COR-L47 (cell line): ENCODE measurements at regions not wholly inside any gene's neighbourhood (a gene's known extent, or its start where the extent isn't known, plus 50 kb on each side); places are given as distances from the start of the nearest gene placed in this dataset.
"Not testable (repeated sequence)": the region's sequence is repeated elsewhere in the genome, so short reads cannot be mapped to it uniquely, and the experiment has no call there.

Source experiments
- DNase-seq: peaks from one replicate; lab custom pipeline; 2025; lab: John Stamatoyannopoulos, UW

DNA sequence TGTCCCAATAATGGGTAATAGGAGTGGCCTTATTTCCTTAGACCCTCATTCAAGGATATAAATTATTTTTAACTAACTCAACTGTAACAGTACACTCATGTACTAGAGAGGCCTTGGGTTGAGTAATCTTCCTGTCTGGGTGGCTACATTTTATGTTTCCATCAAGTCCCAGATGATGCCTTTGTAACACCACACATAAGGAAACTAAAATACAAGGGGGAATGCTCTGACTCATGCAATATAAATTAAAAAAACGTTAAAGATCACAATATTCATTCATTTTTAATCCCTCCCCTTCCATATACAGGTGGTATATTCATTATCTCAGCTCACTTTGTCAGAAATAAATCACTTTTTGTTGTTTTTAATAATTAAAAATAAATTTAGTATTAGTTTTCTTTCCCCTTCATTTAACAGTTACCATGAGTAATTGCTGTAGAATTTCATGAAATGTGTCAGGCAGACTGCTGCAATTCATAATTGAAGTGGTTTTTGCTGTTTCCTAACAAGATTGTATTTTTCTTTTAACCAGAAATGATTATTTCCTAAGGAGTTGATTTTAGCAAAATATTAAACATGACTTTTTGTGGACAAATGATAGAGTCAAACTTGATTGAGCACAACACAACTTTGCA, 1403.6 kb downstream of the SUCLG1 start:
- no peak for DNase-seq

DNA sequence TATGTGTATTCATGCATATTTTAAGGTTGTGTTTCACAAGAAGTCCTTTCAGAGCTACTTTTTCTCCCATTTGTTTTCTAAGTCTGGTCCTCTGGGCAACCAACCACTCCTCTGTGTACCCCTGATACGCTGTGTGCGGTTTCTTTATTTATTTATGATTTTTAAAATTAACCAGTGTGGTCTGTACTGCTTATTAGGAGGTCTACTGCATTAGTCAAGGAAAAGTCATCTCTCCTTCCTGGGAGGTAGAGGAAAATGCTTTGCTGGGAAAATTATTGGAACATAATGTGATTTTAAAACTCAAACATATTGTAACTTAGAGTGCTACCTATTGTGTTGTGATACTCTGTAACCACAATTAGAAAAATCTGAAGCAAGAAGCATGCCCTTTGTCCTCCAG, 1404.3 kb downstream of the SUCLG1 start:
- no peak for DNase-seq

DNA sequence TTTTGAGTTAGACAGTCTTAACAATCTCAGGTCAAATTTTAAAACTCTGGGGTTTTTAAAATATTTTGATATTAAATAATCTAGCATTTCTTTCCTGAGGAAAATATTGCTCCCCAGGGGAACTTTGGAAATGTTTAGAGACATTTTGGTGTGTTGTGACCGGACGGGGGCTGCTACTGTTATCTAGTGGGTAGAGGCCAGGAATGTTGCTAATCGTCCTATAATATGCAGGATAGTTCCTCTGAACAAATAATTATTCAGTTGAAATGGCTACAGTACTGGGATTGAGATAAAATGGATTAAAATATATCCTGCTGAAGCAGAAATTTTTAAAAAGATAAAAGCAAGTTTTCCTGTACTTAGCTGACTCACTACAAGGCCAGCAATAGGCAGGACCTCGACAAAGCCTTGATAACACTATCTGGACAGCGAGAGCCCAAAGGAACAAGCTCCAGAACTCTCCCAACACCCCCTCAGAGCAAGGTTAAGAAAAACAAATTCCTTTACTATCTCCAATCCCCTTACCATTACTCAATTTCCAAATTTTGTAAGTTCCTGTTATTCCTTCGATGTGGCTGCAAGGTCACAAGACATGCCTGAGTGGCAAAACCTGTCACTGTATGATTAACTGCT, 1407.4 kb downstream of the SUCLG1 start:
- DNase-seq = no peak

DNA sequence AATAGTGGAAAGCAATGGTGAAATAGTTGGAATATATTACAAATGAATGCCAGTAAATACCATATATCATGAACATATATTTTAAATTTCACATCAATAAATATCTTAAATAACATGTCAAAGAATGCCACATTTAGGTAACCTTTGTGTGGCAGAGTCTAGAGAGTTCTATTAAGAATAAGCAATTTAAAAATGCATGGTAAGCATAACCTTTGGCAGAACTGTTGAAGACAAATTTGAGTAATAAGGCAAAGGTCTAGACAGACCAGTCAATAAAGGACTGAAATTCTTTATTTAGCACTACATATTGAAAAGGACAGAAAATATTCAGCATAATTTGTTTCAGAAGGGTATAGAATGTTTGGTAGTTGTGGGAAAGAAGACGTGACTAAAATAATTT, 1417.0 kb downstream of the SUCLG1 start:
- no peak for DNase-seq

DNA sequence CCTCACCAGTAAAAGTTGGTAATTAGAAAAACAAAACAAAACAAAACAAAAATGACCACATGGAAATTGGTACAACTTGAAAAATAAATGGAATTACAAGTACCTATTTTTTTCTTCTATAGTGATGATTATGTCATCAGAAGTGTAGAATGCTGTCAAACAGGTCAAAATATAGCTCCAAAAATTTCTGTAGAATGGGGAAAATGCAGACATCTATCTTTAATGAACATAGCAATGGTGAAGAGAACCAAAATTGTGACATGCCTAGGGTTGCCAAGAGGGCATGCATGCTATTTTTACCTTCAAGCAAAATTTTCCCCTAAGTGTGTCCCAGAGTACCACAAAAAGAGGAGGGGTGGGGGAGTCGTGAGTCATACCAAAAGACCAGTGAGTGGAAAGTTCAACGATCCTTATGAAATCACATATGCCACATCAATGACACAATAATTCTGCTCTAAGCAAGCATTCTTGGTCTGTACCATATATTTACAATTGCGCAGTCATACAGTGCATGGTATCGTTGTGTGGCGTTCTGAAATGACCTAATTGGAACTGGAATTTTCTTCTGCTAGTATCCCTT, 1436.4 kb downstream of the SUCLG1 start:
- no peak for DNase-seq

DNA sequence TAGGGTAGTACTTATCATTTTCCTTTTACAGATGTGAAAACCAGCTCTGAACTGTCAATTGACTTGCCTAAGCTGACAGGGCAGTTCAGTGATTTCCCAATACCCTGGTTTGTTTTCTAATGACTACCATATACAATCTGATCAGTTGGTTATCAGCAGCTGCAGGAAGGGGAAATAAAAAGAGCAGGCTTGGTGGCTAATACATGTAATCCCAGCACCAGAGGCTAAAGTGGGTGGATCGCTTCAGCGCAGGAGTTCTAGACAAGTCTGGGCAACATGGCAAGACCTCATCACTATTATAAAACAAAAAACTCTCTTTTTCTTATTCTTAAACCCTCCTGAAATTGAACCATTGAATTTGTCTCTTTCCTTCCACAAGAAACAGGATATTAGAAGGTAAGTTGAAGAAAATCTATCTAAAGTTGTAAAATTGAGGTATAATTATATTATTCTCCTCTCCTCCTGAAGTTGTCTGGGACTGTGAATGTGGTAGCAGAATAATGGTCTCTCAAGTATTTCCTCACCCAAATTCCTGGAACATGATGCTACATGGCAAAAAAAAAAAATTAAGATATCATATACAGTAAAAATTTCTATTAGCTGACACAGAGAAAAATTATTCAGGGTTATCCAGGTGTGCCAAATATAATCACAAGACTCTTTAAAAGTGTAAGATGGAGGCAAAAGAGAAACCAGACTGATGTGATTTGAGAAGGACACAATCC, 1441.6 kb downstream of the SUCLG1 start:
- no peak for DNase-seq

DNA sequence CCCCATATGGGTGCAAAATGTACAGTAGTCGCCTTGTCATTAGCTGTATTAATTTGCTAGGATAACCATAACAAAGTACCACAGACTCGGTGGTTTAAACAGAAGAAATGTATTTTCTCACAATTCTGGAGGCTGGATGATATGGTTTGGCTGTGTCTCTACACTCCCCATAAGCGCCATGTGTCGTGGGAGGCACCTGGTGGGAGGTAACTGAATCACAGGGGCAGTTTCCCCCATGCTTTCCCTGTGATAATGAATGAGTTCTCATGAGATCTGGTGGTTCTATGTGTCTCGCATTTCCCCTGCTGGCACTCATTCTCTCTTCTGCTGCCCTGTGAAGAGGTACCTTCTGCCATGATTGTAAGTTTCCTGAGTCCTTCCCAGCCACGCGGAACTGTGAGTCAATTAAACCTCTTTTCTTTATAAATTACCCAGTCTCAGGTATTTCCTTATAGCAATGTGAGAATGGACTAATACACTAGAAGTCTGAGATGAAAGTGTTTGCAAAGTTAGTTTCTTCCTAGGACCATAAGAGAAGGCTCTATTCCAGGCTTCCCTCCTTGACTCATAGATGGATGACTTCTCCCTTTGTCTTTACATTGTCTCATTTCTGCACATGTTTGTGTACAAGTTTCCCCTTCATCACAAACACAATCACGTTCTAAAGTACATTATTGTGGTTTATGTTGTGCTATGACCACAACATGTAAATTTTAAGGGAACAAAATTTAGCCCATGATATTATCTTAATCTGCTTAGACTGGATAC, 1442.6 kb downstream of the SUCLG1 start:
- DNase-seq = no peak

DNA sequence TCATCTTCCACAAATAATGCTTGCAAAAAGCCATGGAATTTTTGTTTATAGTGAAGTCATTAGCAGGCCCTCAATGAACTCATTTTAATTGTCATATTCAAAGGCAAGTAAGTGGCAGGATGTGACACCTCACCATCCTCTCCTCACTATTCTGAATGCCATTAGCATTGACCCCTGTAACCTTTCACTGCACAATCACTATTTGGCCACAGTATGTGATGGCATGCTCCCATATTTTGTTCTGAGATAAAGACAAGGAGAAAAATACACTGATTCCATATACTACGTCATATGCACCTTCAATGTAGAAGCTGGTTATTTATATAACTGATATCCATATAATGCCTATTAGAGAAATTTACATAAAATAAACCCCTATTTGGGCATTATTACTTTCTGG, 1443.2 kb downstream of the SUCLG1 start:
- no peak for DNase-seq

DNA sequence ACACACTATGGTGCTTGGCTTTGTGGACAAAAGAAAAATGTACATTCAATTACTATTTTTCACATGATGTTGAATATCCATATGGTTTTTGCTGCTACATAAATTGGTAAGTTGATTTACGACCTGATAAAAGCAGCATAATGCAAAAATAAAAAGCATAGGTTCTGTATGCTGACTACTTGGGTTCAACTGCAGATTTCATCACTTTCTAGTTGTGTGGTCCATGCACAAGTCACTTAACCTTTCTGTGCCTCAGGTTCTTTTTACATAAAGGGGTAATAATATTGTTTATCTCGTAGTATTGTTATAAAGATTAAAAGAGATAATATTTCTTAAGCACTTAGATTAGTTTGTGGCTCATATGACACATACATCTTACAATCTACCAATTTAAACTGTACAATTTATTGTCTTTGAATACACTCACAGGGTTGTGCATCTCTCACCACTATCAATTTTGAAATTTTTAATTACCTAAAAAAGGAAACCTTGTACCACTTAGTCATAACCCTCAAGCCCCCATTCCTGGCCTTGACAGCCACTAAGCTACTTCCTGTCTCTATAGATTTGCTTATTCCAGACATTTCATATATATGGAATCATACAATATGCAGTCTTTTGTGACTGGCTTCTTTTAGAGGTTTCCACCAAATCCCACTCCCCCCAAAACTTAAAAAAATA, 1443.9 kb downstream of the SUCLG1 start:
- no peak for DNase-seq

DNA sequence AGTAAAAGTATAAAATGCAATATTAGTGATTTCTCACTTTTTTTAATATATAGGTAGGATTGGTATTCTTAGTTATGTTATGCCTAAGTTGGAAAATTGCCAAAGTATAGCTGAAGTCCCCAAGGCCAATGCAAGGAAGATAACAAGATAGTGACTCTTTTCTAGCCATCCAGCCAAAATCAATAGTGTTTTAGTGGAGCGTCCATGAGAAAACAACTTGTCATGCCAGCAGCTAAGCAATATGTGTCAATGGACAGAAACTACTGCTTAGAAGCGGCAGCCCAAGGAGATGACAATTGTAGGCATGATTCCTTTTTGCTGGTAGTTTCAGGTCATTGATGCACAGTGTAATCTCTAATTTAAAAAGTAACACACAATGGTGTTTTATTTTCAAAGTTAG, 1444.6 kb downstream of the SUCLG1 start:
- DNase-seq = no peak

DNA sequence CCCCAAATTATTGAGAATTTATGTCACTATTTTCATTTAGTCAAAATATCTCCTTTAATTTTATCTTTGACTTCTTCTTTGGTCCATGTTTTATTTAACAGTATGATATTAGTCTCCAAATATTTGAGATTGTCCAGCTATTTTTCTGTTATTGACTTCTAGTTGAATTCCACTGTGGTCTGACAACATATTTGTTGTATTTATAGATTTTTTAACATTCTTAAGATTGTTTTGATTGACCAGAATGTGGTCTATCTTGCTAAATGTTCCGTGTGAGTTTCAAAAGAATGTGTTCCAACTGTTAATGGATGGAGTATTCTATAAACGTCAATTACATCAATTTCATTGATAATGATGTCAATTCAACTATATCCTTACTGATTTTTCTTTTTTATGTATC, 1452.1 kb downstream of the SUCLG1 start:
- DNase-seq = no peak

DNA sequence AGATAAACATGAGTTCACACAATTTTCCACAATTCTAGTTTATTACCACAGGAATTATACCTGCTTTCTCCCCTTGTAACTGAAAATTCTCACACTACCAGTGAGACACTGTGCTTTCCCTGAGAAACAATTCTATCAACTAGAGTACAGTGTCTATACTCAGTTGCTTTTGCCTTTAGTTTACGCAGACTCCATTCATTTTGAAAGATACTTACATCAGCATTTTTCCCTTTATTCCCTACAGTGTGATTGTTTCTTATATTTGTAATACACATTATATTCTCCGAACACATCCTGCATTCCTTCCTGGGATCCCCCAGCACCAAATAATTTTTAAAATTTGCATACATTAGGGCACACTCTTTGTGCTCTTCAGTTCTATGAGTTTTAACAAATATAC, 1455.5 kb downstream of the SUCLG1 start:
- no peak for DNase-seq

DNA sequence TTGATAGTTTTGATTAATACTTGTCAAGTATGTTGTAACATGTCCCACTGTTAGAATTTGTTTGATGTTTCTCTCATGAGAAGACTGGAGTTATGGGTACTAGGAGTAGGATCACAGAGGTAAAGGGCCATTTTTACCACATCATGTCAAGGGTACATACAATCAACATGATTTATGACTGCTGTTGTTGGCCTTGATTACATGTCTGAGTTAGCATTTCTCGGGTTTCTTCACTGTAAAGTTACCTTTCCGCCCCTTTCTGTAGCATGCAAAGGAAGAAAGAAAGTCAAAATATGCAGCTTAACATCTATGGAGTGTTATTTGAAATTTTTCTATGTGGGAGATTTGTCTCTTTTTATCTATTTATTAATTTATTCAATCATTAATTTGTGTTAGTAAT, 1456.4 kb downstream of the SUCLG1 start:
- no peak for DNase-seq

DNA sequence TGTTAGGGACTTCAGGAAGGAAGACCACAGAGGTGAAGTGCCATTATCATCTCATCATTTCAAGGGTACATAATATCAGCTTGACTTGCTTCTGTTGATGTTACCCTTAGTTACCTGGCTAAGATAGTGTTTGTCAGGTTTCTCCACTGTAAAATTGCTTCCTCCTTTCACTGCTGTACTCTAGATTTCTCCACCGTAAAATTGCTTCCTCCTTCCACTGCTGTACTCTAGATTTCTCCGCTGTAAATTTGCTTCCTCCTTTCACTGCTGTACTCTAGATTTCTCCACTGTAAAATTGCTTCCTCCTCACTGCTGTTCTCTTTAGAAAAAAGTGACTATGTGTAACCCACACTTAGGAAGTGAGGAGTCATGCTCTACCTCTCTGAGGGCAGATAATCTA, 1460.3 kb downstream of the SUCLG1 start:
- DNase-seq = no peak

DNA sequence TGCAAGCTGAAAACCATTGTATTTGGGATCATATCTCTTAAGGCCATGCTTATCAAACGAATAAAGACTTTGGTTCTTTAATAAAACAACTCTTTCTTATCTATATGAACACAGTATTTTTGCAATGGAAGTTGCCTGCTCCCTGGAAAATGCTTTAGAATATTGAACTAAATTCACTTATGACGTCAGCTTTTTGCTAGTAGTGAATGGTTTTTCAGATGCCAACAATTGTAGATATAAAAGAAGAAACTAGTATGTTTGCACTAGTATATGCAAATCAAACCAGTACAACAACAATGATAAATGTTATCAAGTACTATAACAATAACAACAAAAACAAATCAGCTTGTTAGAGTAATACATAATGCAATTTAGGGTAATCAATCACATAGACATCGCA, 1462.9 kb downstream of the SUCLG1 start:
- no peak for DNase-seq

DNA sequence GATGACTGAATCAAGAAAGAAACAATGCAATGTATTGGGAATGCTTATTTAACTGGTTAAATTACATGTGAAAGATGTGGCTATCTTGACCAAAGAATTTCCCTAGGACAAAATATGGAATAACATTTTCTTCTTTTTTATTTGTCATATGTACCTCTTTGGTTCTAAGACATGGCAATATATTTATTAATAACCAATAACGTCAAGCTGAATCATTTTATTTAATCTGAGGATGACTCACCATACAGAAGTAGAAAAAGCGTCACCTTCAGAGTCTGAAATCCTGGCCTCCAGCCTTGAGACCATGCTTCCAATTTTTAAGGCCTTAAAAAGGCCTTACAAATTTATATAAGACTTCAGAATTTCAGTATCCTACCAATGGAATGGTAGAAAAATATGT, 1464.9 kb downstream of the SUCLG1 start:
- no peak for DNase-seq

DNA sequence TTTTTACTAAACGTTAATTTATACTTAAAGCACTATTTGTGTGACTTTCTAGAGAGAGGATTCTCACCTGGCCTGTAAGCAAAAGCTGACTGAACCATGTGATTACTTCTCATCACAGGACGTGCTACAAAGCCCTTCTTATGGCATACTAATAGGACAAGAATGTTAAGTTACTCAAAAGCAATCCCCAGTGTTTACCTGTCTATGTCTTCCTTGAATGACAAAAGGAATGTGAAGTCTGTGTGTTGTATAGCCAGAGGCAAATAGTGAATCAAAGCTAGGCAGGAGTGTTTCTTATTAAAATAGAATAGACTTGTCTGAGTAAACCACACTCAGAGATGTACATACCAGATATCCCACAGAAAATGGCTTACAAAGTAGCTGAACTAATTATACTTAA, 1465.5 kb downstream of the SUCLG1 start:
- DNase-seq = no peak

DNA sequence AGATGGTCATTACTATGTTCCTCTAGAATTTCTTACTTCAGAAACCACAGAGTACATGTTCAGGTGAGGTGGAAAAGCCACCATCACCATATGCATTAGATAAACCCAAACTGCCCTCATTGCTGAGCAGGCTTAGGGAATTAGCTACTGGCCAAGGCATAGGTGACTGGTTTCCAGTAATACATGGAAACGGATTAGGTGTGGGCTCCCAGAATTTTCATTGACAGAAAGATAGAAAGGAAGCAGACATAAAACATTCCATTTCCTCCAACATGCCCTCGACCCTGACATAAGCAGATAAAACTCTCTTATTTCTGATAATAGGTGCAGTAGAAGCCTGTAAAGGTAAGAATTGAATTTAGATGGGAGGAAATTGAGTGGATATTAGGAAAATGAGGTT, 1466.1 kb downstream of the SUCLG1 start:
- DNase-seq = no peak

DNA sequence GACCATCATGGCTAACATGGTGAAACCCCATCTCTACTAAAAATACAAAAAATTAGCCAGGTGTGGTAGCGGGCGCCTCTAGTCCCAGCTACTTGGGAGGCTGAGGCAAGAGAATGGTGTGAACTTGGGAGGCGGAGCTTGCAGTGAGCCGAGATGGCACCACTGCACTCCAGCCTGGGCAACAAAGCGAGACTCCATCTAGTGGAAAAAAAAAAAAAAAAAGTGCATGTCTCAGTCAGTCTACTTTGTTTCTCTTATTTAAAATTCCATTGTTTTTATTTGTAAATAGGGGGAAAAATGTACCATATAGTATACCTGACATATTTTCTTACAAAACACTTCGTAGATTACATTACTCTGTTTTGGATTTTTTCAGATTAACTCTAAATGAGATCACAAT, 1471.4 kb downstream of the SUCLG1 start:
- DNase-seq = not testable (repeated sequence)

DNA sequence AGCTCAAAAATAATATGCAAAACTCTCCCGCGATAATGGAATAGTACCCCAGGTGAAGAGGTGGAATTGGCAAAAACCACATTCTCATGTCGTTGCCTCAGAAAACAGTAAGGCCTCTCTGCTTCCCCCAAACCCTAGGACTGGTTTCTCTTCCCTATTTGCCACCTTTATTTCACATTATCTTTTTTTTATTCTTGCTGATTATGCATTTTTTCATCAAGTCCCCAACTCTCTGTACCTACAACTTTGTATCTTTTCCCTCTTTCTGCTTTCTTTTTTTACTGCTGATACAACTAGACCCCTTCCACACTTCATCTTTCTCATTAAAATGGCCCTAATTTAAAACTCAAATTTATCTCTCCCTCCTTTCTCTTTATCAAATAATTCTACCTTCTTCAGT, 1472.2 kb downstream of the SUCLG1 start:
- DNase-seq = no peak

DNA sequence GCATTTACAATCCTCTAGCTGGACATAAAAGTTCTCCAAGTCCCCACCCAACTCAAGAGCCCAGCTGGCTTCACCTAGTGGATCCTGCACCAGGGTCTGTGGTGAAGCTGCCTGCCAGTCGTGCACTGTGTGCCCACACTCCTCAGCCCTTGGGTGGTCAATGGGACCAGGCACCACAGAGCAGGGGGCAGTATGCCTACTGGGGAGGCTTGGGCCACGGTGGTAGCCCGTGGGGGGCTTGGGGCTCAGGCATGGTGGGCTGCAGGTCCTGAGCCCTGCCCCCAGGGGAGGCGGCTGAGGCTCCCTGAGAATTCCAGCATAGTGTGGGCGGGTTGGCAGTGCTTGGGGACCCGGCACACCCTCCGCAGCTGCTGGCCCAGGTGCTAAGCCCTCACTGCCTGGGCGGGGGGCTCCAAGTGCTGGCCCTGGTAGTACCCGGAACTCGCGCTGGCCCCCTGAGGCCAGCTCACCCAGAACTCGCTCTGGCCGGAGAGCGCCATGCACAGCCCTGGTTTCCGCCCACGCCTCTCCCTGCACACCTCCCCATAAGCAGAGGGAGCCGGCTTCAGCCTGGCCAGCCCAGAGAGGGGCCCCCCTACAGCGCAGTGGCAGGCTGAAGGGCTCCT, 1473.4 kb downstream of the SUCLG1 start:
- DNase-seq = no peak
